ENCODE measurements at regions not wholly inside any gene's neighbourhood (a gene's known extent, or its start where the extent isn't known, plus 50 kb on each side); places are given as distances from the start of the nearest gene placed in this dataset.

- TF ChIP-seq EP300 (IDR thresholded peaks at IDR 0.05) (no peak), CTCF (IDR thresholded peaks at IDR 0.05) (no peak), POLR2A (IDR thresholded peaks at IDR 0.05) (no peak), POLR2AphosphoS5 (IDR thresholded peaks at IDR 0.05) (no peak)
- no peak for DNase-seq
- Histone ChIP-seq H3K27ac (no peak overlapping the region), H3K4me3 (no peak overlapping the region), H3K9me3 (no peaks in the 10 kb centered on the region), H3K27me3 (no peaks in the 10 kb centered on the region), H3K36me3 (no peaks in the 10 kb centered on the region), H3K4me1 (no peaks in the 10 kb centered on the region)
- 32 to 59% (median 49%) methylated on average over 1 of the region's 1 CpG for WGBS, 5 donors
- intact Hi-C loops (cut with DNase I; ENCODE audit: low total_unique reads) = no loop called here
Observed at GRCh38 chr1:78373676-78374075, 117.1 kb upstream of the PTGFR start.

- intact Hi-C loops (cut with DNase I; ENCODE audit: low total_unique reads) = no loop called here
- no peak for TF ChIP-seq EP300 (IDR thresholded peaks at IDR 0.05)
- no peak for TF ChIP-seq POLR2AphosphoS5 (IDR thresholded peaks at IDR 0.05)
- TF ChIP-seq POLR2A (IDR thresholded peaks at IDR 0.05) = no peak
- no peak for TF ChIP-seq CTCF (IDR thresholded peaks at IDR 0.05)
- no peak overlapping the region for H3K4me3 ChIP-seq
- no peaks in the 10 kb centered on the region for H3K9me3 ChIP-seq
- no peaks in the 10 kb centered on the region for H3K27me3 ChIP-seq
- DNase-seq = no peak
- H3K4me1 ChIP-seq = no peaks in the 10 kb centered on the region
- no peak overlapping the region for H3K27ac ChIP-seq
- no peaks in the 10 kb centered on the region for H3K36me3 ChIP-seq
- WGBS, 5 donors = 69 to 89% (median 76%) methylated on average over 3 of the region's 3 CpGs
Observed at GRCh38 chr1:78375996-78376395, 114.8 kb upstream of the PTGFR start.

GRCh38 chr1:78377356-78377928, 113.3 kb upstream of the PTGFR start:
- no peaks in the 10 kb centered on the region for H3K27me3 ChIP-seq
- intact Hi-C loops (cut with DNase I; ENCODE audit: low total_unique reads) = no loop called here
- TF ChIP-seq POLR2A (IDR thresholded peaks at IDR 0.05) (no peak), CTCF (IDR thresholded peaks at IDR 0.05) (no peak), POLR2AphosphoS5 (IDR thresholded peaks at IDR 0.05) (no peak), EP300 (IDR thresholded peaks at IDR 0.05) (no peak)
- no peaks in the 10 kb centered on the region for H3K4me1 ChIP-seq
- H3K9me3 ChIP-seq = no peaks in the 10 kb centered on the region
- no peak overlapping the region for H3K4me3 ChIP-seq
- no peak overlapping the region for H3K27ac ChIP-seq
- H3K36me3 ChIP-seq = no peaks in the 10 kb centered on the region
- DNase-seq = no peak

- 15 to 39% (median 24%) methylated on average over 1 of the region's 1 CpG for WGBS, 5 donors
- Histone ChIP-seq H3K36me3 (no peaks in the 10 kb centered on the region), H3K27me3 (no peaks in the 10 kb centered on the region), H3K4me1 (no peaks in the 10 kb centered on the region), H3K27ac (no peak overlapping the region), H3K4me3 (no peak overlapping the region), H3K9me3 (no peaks in the 10 kb centered on the region)
- DNase-seq = no peak
- intact Hi-C loops (cut with DNase I; ENCODE audit: low total_unique reads) = no loop called here
- TF ChIP-seq POLR2AphosphoS5 (IDR thresholded peaks at IDR 0.05) = no peak
- no peak for TF ChIP-seq CTCF (IDR thresholded peaks at IDR 0.05)
- TF ChIP-seq POLR2A (IDR thresholded peaks at IDR 0.05) = no peak
- TF ChIP-seq EP300 (IDR thresholded peaks at IDR 0.05) = no peak
Observed at GRCh38 chr1:78383923-78384322, 106.9 kb upstream of the PTGFR start.
